Activated naive CD4-positive, alpha-beta T cell treated with anti-CD3 and anti-CD28 coated beads for 36 hours (primary cell): ENCODE measurements at regions not wholly inside any gene's neighbourhood (a gene's known extent, or its start where the extent isn't known, plus 50 kb on each side); places are given as distances from the start of the nearest gene placed in this dataset.
"Not testable (repeated sequence)": the region's sequence is repeated elsewhere in the genome, so short reads cannot be mapped to it uniquely, and the experiment has no call there.

Source experiments
- CTCF ChIA-PET: fragments of 350-600 bp; sonication (Branson Sonifier 250); formaldehyde crosslinking; loops from one replicate; lab custom pipeline; 2021; ENCODE audit warnings: antibody characterized with exemption; lab: Charles Lee
- DNase-seq: peaks from one replicate; pipeline ENCODE4 v3.0.0-alpha.2; 2020
- H3K27ac Mint-ChIP-seq: one replicate; pipeline ENCODE4 v1.8.0; 2021; ENCODE audit warnings: mild to moderate bottlenecking, mixed read lengths
- H3K27me3 Mint-ChIP-seq: one replicate; pipeline ENCODE4 v1.8.0; 2021; ENCODE audit warnings: low read depth, mixed read lengths
- H3K36me3 Mint-ChIP-seq: one replicate; pipeline ENCODE4 v1.8.0; 2021; ENCODE audit warnings: low read depth, mixed read lengths
- H3K4me1 Mint-ChIP-seq: one replicate; pipeline ENCODE4 v1.8.0; 2021; ENCODE audit warnings: low read depth, mixed read lengths
- H3K4me3 Mint-ChIP-seq: one replicate; pipeline ENCODE4 v1.8.0; 2021; ENCODE audit warnings: mild to moderate bottlenecking, moderate library complexity, mixed read lengths
- H3K9me3 Mint-ChIP-seq: one replicate; pipeline ENCODE4 v1.8.0; 2021; ENCODE audit warnings: mixed read lengths
- intact Hi-C: fragments of 100-400 bp; cut with micrococcal nuclease; formaldehyde crosslinking; loops from one replicate; pipeline ENCODE4 v1.15.1; 2023

DNA sequence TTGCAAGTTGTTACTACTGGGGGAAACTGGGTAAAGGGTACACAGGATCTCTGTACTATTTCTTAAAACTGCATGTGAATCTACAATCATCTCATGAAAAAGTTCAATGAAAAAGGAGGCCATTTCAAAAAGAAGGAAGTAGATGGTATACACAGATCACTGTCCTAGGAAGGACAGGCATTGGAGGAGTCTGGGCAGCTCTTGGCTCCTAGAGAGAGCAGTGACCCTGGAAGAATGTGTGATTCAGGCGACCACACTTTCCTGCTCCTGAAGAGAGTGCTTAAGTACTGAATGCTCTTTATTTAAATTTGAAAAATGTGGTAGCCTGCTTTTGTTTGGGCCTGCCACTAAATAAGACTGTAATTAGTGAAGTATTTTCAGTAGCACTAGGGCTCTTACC is 318.1 kb upstream of the CASK start:
- no peaks in the 10 kb centered on the region for H3K36me3 Mint-ChIP-seq
- H3K27ac Mint-ChIP-seq = no peak overlapping the region
- intact Hi-C loops = no loop called here
- no peaks in the 10 kb centered on the region for H3K4me1 Mint-ChIP-seq
- no peaks in the 10 kb centered on the region for H3K27me3 Mint-ChIP-seq
- H3K9me3 Mint-ChIP-seq = peaks cover 1% of the 10 kb centered on the region
- CTCF ChIA-PET = no interaction called here
- no peak overlapping the region for H3K4me3 Mint-ChIP-seq
- no peak for DNase-seq

DNA sequence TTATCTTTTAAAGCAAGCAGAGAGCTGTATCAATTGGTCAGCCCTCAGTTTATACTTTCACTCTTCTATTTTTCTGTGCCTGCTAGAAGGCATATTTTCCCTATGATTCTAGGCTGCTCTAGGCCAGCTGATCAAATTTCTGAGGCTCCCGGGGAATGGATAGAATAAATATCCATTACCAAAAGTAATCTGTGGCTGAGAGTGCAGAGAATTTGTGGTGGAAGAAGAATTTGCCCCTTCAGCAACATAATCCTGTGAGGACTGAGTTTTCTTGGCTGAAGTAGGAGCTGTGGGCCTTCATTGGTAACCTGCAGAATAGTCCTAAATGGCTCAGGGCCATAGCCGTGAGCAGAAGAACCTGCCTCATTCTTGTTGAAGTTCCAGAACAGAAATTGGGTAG is 314.6 kb upstream of the CASK start:
- H3K27me3 Mint-ChIP-seq = no peaks in the 10 kb centered on the region

DNA sequence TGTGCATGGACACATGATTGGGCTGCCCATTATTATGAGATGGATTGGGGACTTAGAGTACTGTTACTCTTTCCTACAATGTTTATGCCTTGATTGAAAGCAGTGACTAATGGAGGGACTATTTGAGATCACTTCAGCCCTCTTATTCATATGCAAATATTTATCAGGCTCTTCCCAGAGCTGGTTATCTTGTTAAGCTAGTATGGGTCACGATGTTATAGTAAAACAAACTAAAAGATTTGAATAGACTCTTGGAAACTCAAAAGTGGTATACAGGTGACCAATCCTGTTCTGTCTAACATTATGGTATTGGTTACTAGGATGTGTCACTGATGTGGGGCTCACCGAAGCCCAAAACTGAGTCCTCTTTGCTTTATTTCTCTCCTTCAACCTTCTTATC is 306.2 kb upstream of the CASK start:
- CTCF ChIA-PET = interaction anchor here (0.7 kb wide), 1 partner anchor 9 kb away, joined by 3 read pairs; no protein-coding TSS in a partner anchor
- Mint-ChIP-seq H3K9me3 (peaks cover 10% of the 10 kb centered on the region), H3K36me3 (no peaks in the 10 kb centered on the region), H3K27me3 (no peaks in the 10 kb centered on the region), H3K4me1 (no peaks in the 10 kb centered on the region), H3K4me3 (no peak overlapping the region), H3K27ac (no peak overlapping the region)
- no peak for DNase-seq
- intact Hi-C loops = no loop called here

More for the DNA sequence above, 314.6 kb upstream of the CASK start:
- H3K4me1 Mint-ChIP-seq = no peaks in the 10 kb centered on the region
- peaks cover 1% of the 10 kb centered on the region for H3K9me3 Mint-ChIP-seq
- no peak for DNase-seq
- CTCF ChIA-PET = interaction anchor here (0.5 kb wide), 1 partner anchor 8 kb away, joined by 3 read pairs; no protein-coding TSS in a partner anchor
- intact Hi-C loops = no loop called here
- H3K4me3 Mint-ChIP-seq = no peak overlapping the region
- no peaks in the 10 kb centered on the region for H3K36me3 Mint-ChIP-seq
- no peak overlapping the region for H3K27ac Mint-ChIP-seq

DNA sequence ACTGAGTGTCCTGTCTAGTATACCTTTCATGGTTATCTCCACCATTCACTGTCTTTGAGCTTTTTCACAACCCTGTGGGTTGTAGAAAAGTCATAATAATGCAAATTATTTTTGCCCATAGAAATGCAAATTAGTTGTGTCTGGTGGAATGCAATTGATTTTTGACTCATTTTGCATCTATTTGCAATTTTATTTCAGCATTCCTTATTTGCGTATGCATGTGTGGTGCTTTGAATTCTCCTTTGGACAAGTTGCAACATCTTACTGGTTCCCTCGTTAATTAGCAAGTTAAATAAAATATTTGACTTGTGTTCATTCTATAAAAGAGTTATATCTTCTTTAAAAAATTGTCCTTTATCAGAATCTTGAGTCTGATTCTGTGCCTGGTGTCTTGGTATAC is 297.3 kb upstream of the CASK start:
- Mint-ChIP-seq H3K27ac (no peak overlapping the region), H3K36me3 (no peaks in the 10 kb centered on the region), H3K4me1 (no peaks in the 10 kb centered on the region), H3K9me3 (no peaks in the 10 kb centered on the region), H3K4me3 (no peak overlapping the region), H3K27me3 (no peaks in the 10 kb centered on the region)
- intact Hi-C loops = no loop called here
- CTCF ChIA-PET = no interaction called here
- DNase-seq = no peak

DNA sequence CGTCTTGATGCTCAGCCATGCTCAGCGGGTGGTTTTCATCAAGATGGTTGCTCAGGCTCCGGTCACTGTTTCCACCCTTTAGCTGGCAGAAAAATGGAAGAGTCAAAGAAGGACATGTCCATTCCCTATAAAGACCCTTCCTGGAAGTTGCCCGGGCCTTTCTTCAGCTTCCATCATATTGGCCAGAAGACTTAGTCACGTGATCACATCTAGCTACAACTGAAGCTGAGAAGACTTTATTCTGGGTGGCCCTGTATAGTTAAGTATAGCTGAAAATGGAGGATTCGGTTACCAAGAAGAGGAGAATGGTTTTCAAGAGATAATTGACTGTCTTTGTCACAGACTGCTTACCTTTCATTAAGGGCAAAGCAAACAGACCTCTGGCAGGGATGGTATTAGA is 296.7 kb upstream of the CASK start:
- CTCF ChIA-PET = no interaction called here
- DNase-seq = no peak
- Mint-ChIP-seq H3K27ac (no peak overlapping the region), H3K4me3 (no peak overlapping the region), H3K9me3 (no peaks in the 10 kb centered on the region), H3K36me3 (no peaks in the 10 kb centered on the region), H3K4me1 (no peaks in the 10 kb centered on the region), H3K27me3 (no peaks in the 10 kb centered on the region)
- intact Hi-C loops = no loop called here

DNA sequence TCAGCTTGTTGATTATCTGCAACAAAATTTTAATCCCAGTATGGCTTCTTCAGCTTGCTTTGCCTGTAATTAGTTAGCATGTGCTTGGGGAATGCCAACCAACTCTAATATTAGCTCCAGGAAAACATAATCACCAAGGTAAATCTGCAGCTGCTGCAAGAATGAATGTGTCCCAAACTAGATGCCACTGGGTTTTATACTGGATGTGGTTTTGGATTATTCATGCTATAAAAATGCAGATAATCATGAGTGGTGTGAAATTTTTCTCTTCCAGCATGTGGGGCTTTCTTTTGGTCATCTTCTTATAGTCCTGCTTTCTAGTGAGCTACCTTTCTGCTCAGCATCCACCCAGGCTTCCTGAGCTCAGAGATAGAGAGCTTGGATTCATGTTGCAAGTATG is 295.9 kb upstream of the CASK start:
- Mint-ChIP-seq H3K4me1 (no peaks in the 10 kb centered on the region), H3K9me3 (no peaks in the 10 kb centered on the region), H3K27me3 (no peaks in the 10 kb centered on the region), H3K36me3 (no peaks in the 10 kb centered on the region), H3K4me3 (no peak overlapping the region), H3K27ac (no peak overlapping the region)
- intact Hi-C loops = no loop called here
- CTCF ChIA-PET = no interaction called here
- no peak for DNase-seq

DNA sequence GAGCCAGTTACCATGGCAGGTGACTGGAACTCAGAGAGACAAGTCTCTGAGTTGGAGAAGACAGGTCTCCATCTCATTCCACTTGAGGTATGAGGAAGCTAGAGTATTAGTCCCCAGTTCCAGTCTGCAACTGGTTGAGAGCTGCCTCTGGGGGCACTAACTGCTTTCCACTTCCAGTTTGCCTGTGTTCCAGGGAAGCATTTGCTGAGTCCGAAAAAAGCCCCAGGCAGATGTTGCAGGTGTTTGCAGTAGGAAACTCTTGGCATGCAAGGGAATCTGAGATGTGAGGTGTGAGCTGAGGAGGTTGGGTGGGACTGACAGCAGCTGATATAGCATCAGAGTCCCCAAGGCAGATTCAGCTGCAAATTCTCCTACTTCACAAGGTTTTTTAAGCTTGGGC is 272.2 kb upstream of the CASK start:
- CTCF ChIA-PET = no interaction called here
- H3K27ac Mint-ChIP-seq = no peak overlapping the region
- H3K4me1 Mint-ChIP-seq = no peaks in the 10 kb centered on the region
- no peaks in the 10 kb centered on the region for H3K27me3 Mint-ChIP-seq
- no peaks in the 10 kb centered on the region for H3K36me3 Mint-ChIP-seq
- no peak for DNase-seq
- intact Hi-C loops = no loop called here
- no peak overlapping the region for H3K4me3 Mint-ChIP-seq
- H3K9me3 Mint-ChIP-seq = peaks cover 2% of the 10 kb centered on the region

DNA sequence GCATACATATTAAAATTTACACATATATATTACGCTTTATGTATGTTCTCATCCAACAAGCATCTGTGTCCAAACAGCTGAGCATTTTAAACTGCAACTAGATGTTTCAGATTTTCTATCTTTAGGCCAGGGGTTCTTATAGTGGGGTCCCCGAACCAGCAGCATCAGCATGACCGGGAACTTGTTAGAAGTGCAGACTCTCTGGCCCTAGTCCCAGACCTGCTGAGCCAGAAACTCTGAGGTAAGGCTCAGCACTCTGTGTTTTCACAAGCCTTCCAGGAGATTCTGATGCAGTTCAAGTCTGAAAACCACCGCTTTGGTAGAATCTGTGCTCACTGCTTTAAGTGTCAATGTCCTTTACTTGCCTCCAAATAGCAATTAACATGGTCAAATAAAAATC is 266.2 kb upstream of the CASK start:
- no peaks in the 10 kb centered on the region for H3K27me3 Mint-ChIP-seq
- no peak for DNase-seq
- no peaks in the 10 kb centered on the region for H3K36me3 Mint-ChIP-seq
- CTCF ChIA-PET = no interaction called here
- H3K4me3 Mint-ChIP-seq = no peak overlapping the region
- H3K9me3 Mint-ChIP-seq = peaks cover 2% of the 10 kb centered on the region
- H3K27ac Mint-ChIP-seq = no peak overlapping the region
- intact Hi-C loops = no loop called here
- H3K4me1 Mint-ChIP-seq = no peaks in the 10 kb centered on the region

DNA sequence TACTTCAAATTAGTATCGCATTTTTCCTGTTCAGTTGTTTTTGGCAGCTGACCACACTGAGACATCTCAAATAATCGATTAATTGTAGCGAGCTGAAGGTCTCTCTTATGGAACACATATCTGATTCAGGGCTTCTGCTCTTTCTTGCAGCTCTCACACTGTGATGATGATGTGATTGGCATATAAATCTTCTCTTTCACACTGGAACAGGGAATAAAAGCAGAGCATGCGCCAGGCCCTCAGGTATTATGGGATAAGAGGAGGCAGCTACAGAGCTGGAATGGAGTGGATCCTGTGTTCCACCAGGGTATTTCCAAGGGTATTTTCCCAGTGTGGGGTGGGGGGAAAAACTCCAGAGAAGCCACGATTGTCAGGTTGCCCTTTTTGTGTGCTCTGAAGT is 265.4 kb upstream of the CASK start:
- Mint-ChIP-seq H3K9me3 (peaks cover 2% of the 10 kb centered on the region), H3K27ac (no peak overlapping the region), H3K4me3 (no peak overlapping the region), H3K27me3 (no peaks in the 10 kb centered on the region), H3K36me3 (no peaks in the 10 kb centered on the region), H3K4me1 (no peaks in the 10 kb centered on the region)
- no peak for DNase-seq
- intact Hi-C loops = no loop called here
- CTCF ChIA-PET = no interaction called here

DNA sequence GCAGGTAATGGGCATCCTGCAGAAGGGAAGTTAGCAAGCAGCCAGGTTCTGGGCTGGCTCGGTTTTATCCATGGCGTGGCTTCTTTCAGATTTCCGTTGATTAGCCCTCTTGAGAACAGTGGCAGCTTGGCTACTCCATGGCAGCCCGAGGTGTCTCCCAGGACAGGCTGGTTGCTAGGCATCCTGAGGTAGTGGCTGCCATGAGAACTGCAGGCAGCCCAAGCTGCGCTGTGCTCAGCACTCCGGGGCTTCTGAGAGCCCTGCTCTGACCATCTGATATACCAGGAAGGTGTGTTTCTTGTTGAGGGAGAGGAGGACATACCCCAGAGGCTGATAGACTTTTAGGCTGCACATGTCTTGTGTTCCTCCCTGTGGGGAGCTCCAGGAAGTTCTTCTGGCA is 253.4 kb upstream of the CASK start:
- Mint-ChIP-seq H3K27me3 (no peaks in the 10 kb centered on the region), H3K4me1 (no peaks in the 10 kb centered on the region), H3K4me3 (no peak overlapping the region), H3K9me3 (no peaks in the 10 kb centered on the region), H3K27ac (no peak overlapping the region), H3K36me3 (no peaks in the 10 kb centered on the region)
- intact Hi-C loops = no loop called here
- DNase-seq = no peak
- CTCF ChIA-PET = no interaction called here

DNA sequence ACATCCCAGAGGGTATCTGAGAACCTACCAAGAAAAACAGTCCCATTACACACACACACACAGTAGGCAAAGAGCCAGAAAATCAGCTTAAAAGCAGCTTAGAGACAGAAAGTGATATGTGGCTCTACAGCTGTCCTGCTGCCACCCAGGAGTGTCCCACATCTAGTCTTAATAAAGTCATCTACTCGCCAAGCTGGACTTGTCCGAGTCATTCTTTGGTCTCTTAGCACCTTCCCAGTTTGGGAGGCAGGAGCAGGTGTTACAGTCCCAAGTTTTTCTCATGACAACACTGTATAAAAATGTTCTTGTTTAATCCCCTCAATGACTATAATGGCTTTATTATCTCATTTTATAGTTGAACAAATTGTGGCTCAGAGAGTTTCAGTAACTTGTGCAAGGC is 252.5 kb upstream of the CASK start:
- H3K27ac Mint-ChIP-seq = no peak overlapping the region
- CTCF ChIA-PET = no interaction called here
- intact Hi-C loops = no loop called here
- no peaks in the 10 kb centered on the region for H3K36me3 Mint-ChIP-seq
- no peaks in the 10 kb centered on the region for H3K4me1 Mint-ChIP-seq
- no peak overlapping the region for H3K4me3 Mint-ChIP-seq
- no peaks in the 10 kb centered on the region for H3K27me3 Mint-ChIP-seq
- DNase-seq = no peak
- no peaks in the 10 kb centered on the region for H3K9me3 Mint-ChIP-seq

DNA sequence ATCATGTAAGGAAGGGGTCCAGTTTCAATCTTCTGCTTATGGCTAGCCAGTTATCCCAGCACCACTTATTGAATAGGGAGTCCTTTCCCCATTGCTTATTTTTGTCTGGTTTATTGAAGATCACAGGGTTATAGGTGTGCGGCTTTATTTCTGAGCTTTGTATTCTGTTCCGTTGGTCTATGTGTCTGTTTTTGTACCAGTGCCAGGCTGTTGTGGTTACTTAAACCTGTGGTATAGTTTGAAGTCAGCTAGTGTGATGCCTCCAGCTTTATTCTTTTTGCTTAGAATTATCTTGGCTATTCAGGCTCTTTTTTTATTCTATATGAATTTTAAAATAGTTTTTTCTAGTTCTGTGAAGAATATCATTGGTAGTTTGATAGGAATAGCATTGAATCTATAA is 234.6 kb upstream of the CASK start:
- DNase-seq, H3K27me3 Mint-ChIP-seq, H3K4me1 Mint-ChIP-seq, H3K4me3 Mint-ChIP-seq, H3K27ac Mint-ChIP-seq, H3K36me3 Mint-ChIP-seq, intact Hi-C loops, CTCF ChIA-PET: not testable (repeated sequence)
- peaks cover 11% of the 10 kb centered on the region for H3K9me3 Mint-ChIP-seq

DNA sequence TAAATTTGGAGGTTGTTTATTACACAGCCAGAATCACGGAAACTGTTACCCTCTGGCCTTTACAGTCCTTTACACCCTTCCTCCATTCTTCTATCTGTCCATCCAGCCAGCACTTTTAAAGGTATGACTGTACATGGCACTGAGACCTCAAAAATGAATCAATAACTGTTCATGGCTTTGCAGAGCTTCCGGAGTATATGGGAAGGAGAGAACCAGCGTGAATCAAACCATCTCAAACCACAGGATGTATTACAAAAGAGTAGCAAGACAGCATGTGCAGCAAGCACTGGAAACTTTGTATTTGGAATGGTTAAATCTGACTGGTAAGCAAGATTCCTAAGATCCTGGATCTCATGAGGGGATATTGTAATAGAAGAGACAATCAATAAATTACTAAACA is 228.5 kb upstream of the CASK start:
- intact Hi-C loops = no loop called here
- no peak overlapping the region for H3K4me3 Mint-ChIP-seq
- H3K9me3 Mint-ChIP-seq = no peaks in the 10 kb centered on the region
- no peak overlapping the region for H3K27ac Mint-ChIP-seq
- no peak for DNase-seq
- no peaks in the 10 kb centered on the region for H3K27me3 Mint-ChIP-seq
- CTCF ChIA-PET = no interaction called here
- no peaks in the 10 kb centered on the region for H3K36me3 Mint-ChIP-seq
- no peaks in the 10 kb centered on the region for H3K4me1 Mint-ChIP-seq

DNA sequence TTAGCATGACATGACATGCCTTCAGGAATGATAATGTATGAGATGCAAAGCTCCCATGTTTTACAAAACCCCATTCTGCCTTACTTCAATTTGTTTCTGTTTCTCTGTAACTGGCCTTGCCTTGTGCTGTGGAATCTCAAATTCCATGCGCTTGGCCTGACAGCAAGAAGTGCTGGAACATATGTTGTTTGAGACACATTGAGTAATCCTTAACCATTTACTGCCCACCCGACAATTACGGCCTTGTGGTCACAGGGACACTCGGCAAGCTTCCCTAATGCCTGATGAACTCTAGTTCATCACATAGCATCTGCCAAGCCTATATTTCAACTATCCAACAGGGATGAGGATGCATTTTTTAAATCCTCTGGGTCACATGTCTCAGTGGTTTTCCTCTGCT is 226.4 kb upstream of the CASK start:
- CTCF ChIA-PET = no interaction called here
- H3K4me3 Mint-ChIP-seq = no peak overlapping the region
- intact Hi-C loops = no loop called here
- no peaks in the 10 kb centered on the region for H3K27me3 Mint-ChIP-seq
- no peak overlapping the region for H3K27ac Mint-ChIP-seq
- H3K4me1 Mint-ChIP-seq = no peaks in the 10 kb centered on the region
- H3K9me3 Mint-ChIP-seq = no peaks in the 10 kb centered on the region
- H3K36me3 Mint-ChIP-seq = no peaks in the 10 kb centered on the region
- no peak for DNase-seq
